Keratinocyte (primary cell): ENCODE measurements at regions not wholly inside any gene's neighbourhood (a gene's known extent, or its start where the extent isn't known, plus 50 kb on each side); places are given as distances from the start of the nearest gene placed in this dataset.

Source experiments
- DNase-seq: peaks from one replicate; pipeline ENCODE4 v3.0.0-alpha.2; 2011; ENCODE audit warnings: low read depth, missing footprints, low spot score
- FAIRE-seq: peaks from 2 replicates; lab custom pipeline; 2011; peaks lifted over from hg19 to GRCh38; lab: Jason Lieb, UNC
- H2AFZ ChIP-seq: 2 replicates; pipeline ENCODE4 v1.6.0; 2012; ENCODE audit warnings: low read length, control low read depth, inconsistent platforms; ENCODE audit not compliant: control insufficient read depth
- H3K27ac ChIP-seq: 2 replicates; pipeline ENCODE4 v1.5.1; 2011; ENCODE audit warnings: low read length; ENCODE audit not compliant: control insufficient read depth, insufficient read depth
- H3K27me3 ChIP-seq: 3 replicates; pipeline ENCODE4 v1.6.0; 2011; ENCODE audit warnings: low read length; ENCODE audit not compliant: control insufficient read depth, insufficient read depth; ENCODE audit errors: extremely low read depth
- H3K36me3 ChIP-seq, 2 experiments: 2 replicates in 1 of 2; 3 replicates in 1 of 2; pipeline ENCODE4 v1.5.1; 2011; ENCODE audit warnings: low read length in 2 of 2, mild to moderate bottlenecking in 1 of 2; ENCODE audit not compliant: control insufficient read depth in 2 of 2, insufficient read depth in 2 of 2; ENCODE audit errors: extremely low read depth in 1 of 2
- H3K4me1 ChIP-seq: 3 replicates; pipeline ENCODE4 v1.5.1; 2011; ENCODE audit warnings: low read length; ENCODE audit not compliant: control insufficient read depth, insufficient read depth; ENCODE audit errors: extremely low read depth
- H3K4me2 ChIP-seq: 3 replicates; pipeline ENCODE4 v1.6.0; 2011; ENCODE audit warnings: low read depth, low read length; ENCODE audit not compliant: control insufficient read depth, insufficient read depth; ENCODE audit errors: extremely low read depth
- H3K4me3 ChIP-seq, 3 experiments: fragments of 200-600 bp in 1 of 3; sonication (generic) in 1 of 3; 2 replicates in 2 of 3; 3 replicates in 1 of 3; pipeline ENCODE4 v1.5.1; 2011 to 2016; ENCODE audit warnings: low read length in 3 of 3, mild to moderate bottlenecking in 3 of 3, control low read depth in 2 of 3, inconsistent platforms in 1 of 3, low read depth in 1 of 3, mixed read lengths in 1 of 3, mixed run types in 1 of 3, moderate library complexity in 1 of 3; ENCODE audit not compliant: control insufficient read depth in 2 of 3, insufficient read depth in 2 of 3; ENCODE audit errors: extremely low read depth in 1 of 3
- H3K79me2 ChIP-seq: 2 replicates; pipeline ENCODE4 v1.6.0; 2012; ENCODE audit warnings: low read length; ENCODE audit not compliant: control insufficient read depth, insufficient read depth
- H3K9ac ChIP-seq: 3 replicates; pipeline ENCODE4 v1.6.0; 2011; ENCODE audit warnings: low read length; ENCODE audit not compliant: control insufficient read depth, insufficient read depth; ENCODE audit errors: extremely low read depth
- H3K9me1 ChIP-seq: 3 replicates; pipeline ENCODE4 v1.6.0; 2011; ENCODE audit warnings: low read length; ENCODE audit not compliant: control insufficient read depth, insufficient read depth; ENCODE audit errors: extremely low read depth
- H3K9me3 ChIP-seq: 2 replicates; pipeline ENCODE4 v1.5.1; 2012; ENCODE audit warnings: low read depth, low read length; ENCODE audit not compliant: control insufficient read depth
- H4K20me1 ChIP-seq: 3 replicates; pipeline ENCODE4 v1.6.0; 2011; ENCODE audit warnings: low read length; ENCODE audit not compliant: control insufficient read depth, insufficient read depth; ENCODE audit errors: extremely low read depth
- CTCF ChIP-seq, 3 experiments: IDR thresholded peaks in 1 of 3; conservative IDR thresholded peaks in 1 of 3; optimal IDR thresholded peaks in 1 of 3; 2 replicates in 2 of 3; 3 replicates in 1 of 3; pipeline versions ENCODE3 to v1.5.1; 2011; ENCODE audit warnings: low read length in 3 of 3, mild to moderate bottlenecking in 3 of 3, moderate library complexity in 2 of 3, control low read depth in 1 of 3, inconsistent platforms in 1 of 3; ENCODE audit not compliant: insufficient read depth in 2 of 3; ENCODE audit errors: extremely low read depth in 1 of 3
- EZH2 ChIP-seq: IDR thresholded peaks from one replicate; pipeline ENCODE4 v1.6.1; 2012; ENCODE audit warnings: inconsistent platforms, mild to moderate bottlenecking, low read length, moderate library complexity
- dilution Hi-C: fragments of 300-500 bp; cut with MboI; formaldehyde crosslinking; loops from one replicate; pipeline ENCODE4 v1.7.0; 2020; ENCODE audit warnings: low sequenced_read_pairs; ENCODE audit not compliant: extremely low pct_ligation_motif_present

DNA sequence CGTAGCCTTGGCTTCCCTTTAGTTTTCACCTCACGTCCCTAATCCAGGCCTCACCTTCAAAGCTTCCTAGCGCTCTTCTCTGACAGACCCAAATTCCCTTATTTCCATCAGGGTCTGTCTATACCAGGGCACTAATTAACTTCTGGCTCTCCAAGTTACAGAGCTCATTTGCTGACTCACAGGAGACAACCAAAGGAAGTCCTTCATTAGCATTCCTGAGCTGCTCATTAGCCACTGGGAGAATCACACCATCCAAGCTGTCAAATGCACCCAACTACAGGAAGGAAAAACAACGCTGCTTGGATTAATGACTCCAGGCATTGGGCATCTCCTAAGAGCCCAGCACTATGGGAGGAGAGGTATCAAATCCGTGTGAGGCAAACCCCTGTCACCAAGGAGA, 109.8 kb upstream of the ALK start:
- FAIRE-seq (no peak), DNase-seq (no peak)
- H3K9me3 ChIP-seq: no peaks in the 10 kb centered on the region
- peaks cover 6% of the 10 kb centered on the region for H3K27me3 ChIP-seq
- no peak overlapping the region for H3K4me2 ChIP-seq
- TF ChIP-seq EZH2 (no peak), CTCF (optimal IDR thresholded peaks at IDR 0.05 in 1 of 3, IDR thresholded peaks at IDR 0.05 in 1 of 3, conservative IDR thresholded peaks at IDR 0.05 in 1 of 3; ENCODE audit: extremely low read depth in 1 of 3, insufficient read depth in 2 of 3, low read length in 3 of 3) (no peak)
- H3K9ac ChIP-seq: no peak overlapping the region
- no peak overlapping the region for H3K27ac ChIP-seq
- dilution Hi-C loops: no loop called here
- no peak overlapping the region for H2AFZ ChIP-seq
- no peak overlapping the region for H3K4me3 ChIP-seq
- no peaks in the 10 kb centered on the region for H3K79me2 ChIP-seq
- H3K9me1 ChIP-seq: no peaks in the 10 kb centered on the region
- peaks cover 7% of the 10 kb centered on the region for H3K4me1 ChIP-seq
- no peaks in the 10 kb centered on the region for H3K36me3 ChIP-seq
- no peaks in the 10 kb centered on the region for H4K20me1 ChIP-seq

GRCh38 chr2:30034052-30034775, 112.6 kb upstream of the YPEL5 start:
- Histone ChIP-seq H3K36me3 (no peaks in the 10 kb centered on the region), H3K27ac (no peak overlapping the region), H3K9me3 (no peaks in the 10 kb centered on the region), H3K27me3 (peaks cover 6% of the 10 kb centered on the region), H2AFZ (no peak overlapping the region), H3K79me2 (no peaks in the 10 kb centered on the region), H3K9me1 (no peaks in the 10 kb centered on the region), H4K20me1 (no peaks in the 10 kb centered on the region), H3K4me2 (no peak overlapping the region), H3K4me3 (no peak overlapping the region), H3K9ac (no peak overlapping the region), H3K4me1 (peaks cover 2% of the 10 kb centered on the region)
- no peak for TF ChIP-seq EZH2
- TF ChIP-seq CTCF (optimal IDR thresholded peaks at IDR 0.05 in 1 of 3, IDR thresholded peaks at IDR 0.05 in 1 of 3, conservative IDR thresholded peaks at IDR 0.05 in 1 of 3; ENCODE audit: extremely low read depth in 1 of 3, insufficient read depth in 2 of 3, low read length in 3 of 3): no peak
- dilution Hi-C loops: no loop called here
- FAIRE-seq: no peak
- no peak for DNase-seq
